ENCODE measurements at regions not wholly inside any gene's neighbourhood (a gene's known extent, or its start where the extent isn't known, plus 50 kb on each side); places are given as distances from the start of the nearest gene placed in this dataset.
A peak's percentile ranks its signal among the peaks of the same experiment; 100 is the strongest.

DNA sequence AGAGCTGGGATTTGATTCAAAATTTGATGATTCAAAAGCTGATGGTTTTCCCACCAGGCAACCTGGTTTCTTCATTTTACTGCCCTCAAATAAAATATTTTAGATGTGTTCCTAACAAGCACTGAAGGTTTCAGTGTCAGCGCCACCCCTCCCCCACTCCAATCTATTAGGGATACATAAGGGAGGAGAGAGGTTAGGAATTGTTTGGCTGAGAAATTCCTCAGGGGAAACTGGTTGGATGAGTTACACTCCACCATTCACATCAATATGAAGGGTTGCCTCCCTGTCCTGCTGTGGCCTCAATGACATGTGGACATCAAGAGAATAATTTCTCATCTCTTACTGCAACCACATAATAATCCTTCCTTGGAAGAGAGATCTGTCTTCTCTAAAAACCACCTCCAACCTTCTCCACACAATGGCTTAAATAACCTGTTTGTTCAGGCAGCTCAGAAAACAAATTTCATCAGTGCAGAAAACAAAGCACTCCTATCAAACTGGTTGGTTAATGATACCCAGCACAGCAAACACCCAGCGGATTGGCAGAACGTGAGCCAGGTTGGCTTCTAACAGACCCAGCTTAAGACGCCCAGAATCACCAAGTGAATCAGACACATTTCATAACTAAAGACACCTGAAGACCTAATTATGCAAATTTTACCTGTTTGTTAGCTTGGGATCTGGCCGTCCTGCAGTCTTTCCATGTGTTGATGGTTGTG is 136.0 kb upstream of the SGK1 start:
- Histone ChIP-seq H3K4me1 (ENCODE audit: insufficient read depth, low read length, poor library complexity, severe bottlenecking) (no peaks in the 10 kb centered on the region), H4K20me1 (ENCODE audit: insufficient read depth, low read length, poor library complexity, severe bottlenecking) (no peaks in the 10 kb centered on the region), H3K9me3 (ENCODE audit: insufficient read depth, low read depth, low read length) (no peaks in the 10 kb centered on the region), H2AFZ (ENCODE audit: low read length) (no peak overlapping the region), H3K4me3 (ENCODE audit: low read length, poor library complexity, severe bottlenecking) (no peak overlapping the region), H3K36me3 (ENCODE audit: insufficient read depth, low read length) (no peaks in the 10 kb centered on the region), H3K9ac (ENCODE audit: low read depth, low read length, poor library complexity, severe bottlenecking) (no peak overlapping the region), H3F3A (ENCODE audit: low read depth) (no peaks in the 10 kb centered on the region), H3K79me2 (ENCODE audit: insufficient read depth, low read length) (no peaks in the 10 kb centered on the region), H3K9me2 (replicated peaks; ENCODE audit: low read depth, low read length) (no peaks in the 10 kb centered on the region), H3K4me2 (ENCODE audit: low read depth, low read length, poor library complexity, severe bottlenecking) (no peak overlapping the region), H3K27me3 (ENCODE audit: insufficient read depth, low read length, poor library complexity, severe bottlenecking) (no peaks in the 10 kb centered on the region)
- TF ChIP-seq, protein P1, sequence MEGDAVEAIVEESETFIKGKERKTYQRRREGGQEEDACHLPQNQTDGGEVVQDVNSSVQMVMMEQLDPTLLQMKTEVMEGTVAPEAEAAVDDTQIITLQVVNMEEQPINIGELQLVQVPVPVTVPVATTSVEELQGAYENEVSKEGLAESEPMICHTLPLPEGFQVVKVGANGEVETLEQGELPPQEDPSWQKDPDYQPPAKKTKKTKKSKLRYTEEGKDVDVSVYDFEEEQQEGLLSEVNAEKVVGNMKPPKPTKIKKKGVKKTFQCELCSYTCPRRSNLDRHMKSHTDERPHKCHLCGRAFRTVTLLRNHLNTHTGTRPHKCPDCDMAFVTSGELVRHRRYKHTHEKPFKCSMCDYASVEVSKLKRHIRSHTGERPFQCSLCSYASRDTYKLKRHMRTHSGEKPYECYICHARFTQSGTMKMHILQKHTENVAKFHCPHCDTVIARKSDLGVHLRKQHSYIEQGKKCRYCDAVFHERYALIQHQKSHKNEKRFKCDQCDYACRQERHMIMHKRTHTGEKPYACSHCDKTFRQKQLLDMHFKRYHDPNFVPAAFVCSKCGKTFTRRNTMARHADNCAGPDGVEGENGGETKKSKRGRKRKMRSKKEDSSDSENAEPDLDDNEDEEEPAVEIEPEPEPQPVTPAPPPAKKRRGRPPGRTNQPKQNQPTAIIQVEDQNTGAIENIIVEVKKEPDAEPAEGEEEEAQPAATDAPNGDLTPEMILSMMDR (conservative IDR thresholded peaks at IDR 0.05; ENCODE audit: low read length), result no peak
- TF ChIP-seq EZH2phosphoT487 (IDR thresholded peaks at IDR 0.05; ENCODE audit: borderline replicate concordance), result no peak

GRCh38 chr6:134452906-134453305 is 135.0 kb upstream of the SGK1 start:
- H3K4me2 ChIP-seq (ENCODE audit: low read depth, low read length, poor library complexity, severe bottlenecking), result no peak overlapping the region
- H3K9me2 ChIP-seq (replicated peaks; ENCODE audit: low read depth, low read length), result no peaks in the 10 kb centered on the region
- TF ChIP-seq, protein P1 (conservative IDR thresholded peaks at IDR 0.05; ENCODE audit: low read length), result no peak
- TF ChIP-seq EZH2phosphoT487 (IDR thresholded peaks at IDR 0.05; ENCODE audit: borderline replicate concordance), result no peak
- no peaks in the 10 kb centered on the region for H3K9me3 ChIP-seq (ENCODE audit: insufficient read depth, low read depth, low read length)
- no peaks in the 10 kb centered on the region for H3K36me3 ChIP-seq (ENCODE audit: insufficient read depth, low read length)
- no peaks in the 10 kb centered on the region for H4K20me1 ChIP-seq (ENCODE audit: insufficient read depth, low read length, poor library complexity, severe bottlenecking)
- H3K4me3 ChIP-seq (ENCODE audit: low read length, poor library complexity, severe bottlenecking), result no peak overlapping the region
- no peak overlapping the region for H3K9ac ChIP-seq (ENCODE audit: low read depth, low read length, poor library complexity, severe bottlenecking)
- no peaks in the 10 kb centered on the region for H3F3A ChIP-seq (ENCODE audit: low read depth)
- no peaks in the 10 kb centered on the region for H3K79me2 ChIP-seq (ENCODE audit: insufficient read depth, low read length)
- no peak overlapping the region for H2AFZ ChIP-seq (ENCODE audit: low read length)
- no peaks in the 10 kb centered on the region for H3K4me1 ChIP-seq (ENCODE audit: insufficient read depth, low read length, poor library complexity, severe bottlenecking)
- no peaks in the 10 kb centered on the region for H3K27me3 ChIP-seq (ENCODE audit: insufficient read depth, low read length, poor library complexity, severe bottlenecking)

- Histone ChIP-seq H3K4me2 (ENCODE audit: low read depth, low read length, poor library complexity, severe bottlenecking) (no peak overlapping the region), H3K9me2 (replicated peaks; ENCODE audit: low read depth, low read length) (no peaks in the 10 kb centered on the region), H3K9me3 (ENCODE audit: insufficient read depth, low read depth, low read length) (no peaks in the 10 kb centered on the region), H3K4me3 (ENCODE audit: low read length, poor library complexity, severe bottlenecking) (no peak overlapping the region), H3K27me3 (ENCODE audit: insufficient read depth, low read length, poor library complexity, severe bottlenecking) (no peaks in the 10 kb centered on the region), H3K9ac (ENCODE audit: low read depth, low read length, poor library complexity, severe bottlenecking) (no peak overlapping the region), H3K4me1 (ENCODE audit: insufficient read depth, low read length, poor library complexity, severe bottlenecking) (peaks cover 4% of the 10 kb centered on the region), H3K36me3 (ENCODE audit: insufficient read depth, low read length) (no peaks in the 10 kb centered on the region), H3K79me2 (ENCODE audit: insufficient read depth, low read length) (no peaks in the 10 kb centered on the region), H2AFZ (ENCODE audit: low read length) (no peak overlapping the region), H3F3A (ENCODE audit: low read depth) (no peaks in the 10 kb centered on the region), H4K20me1 (ENCODE audit: insufficient read depth, low read length, poor library complexity, severe bottlenecking) (no peaks in the 10 kb centered on the region)
- no peak for TF ChIP-seq EZH2phosphoT487 (IDR thresholded peaks at IDR 0.05; ENCODE audit: borderline replicate concordance)
- TF ChIP-seq, protein P1 (conservative IDR thresholded peaks at IDR 0.05; ENCODE audit: low read length), result peak; percentile 34; the same call in 1 of the 2 replicates
Observed at GRCh38 chr6:134451529-134451928, 133.6 kb upstream of the SGK1 start.

All from Loucy (cell line).